G401.6 (cell line): ENCODE measurements at regions not wholly inside any gene's neighbourhood (a gene's known extent, or its start where the extent isn't known, plus 50 kb on each side); places are given as distances from the start of the nearest gene placed in this dataset.

Experiments used
- FAIRE-seq: peaks from 2 replicates; lab custom pipeline; 2012; peaks lifted over from hg19 to GRCh38; lab: Jason Lieb, UNC

GRCh38 chr6:9521152-9521530 is 893.7 kb downstream of the TFAP2A start:
- FAIRE-seq = no peak

- FAIRE-seq = no peak
Measured at GRCh38 chr6:9520417-9521151, 894.3 kb downstream of the TFAP2A start.

- no peak for FAIRE-seq
Measured at GRCh38 chr6:9518431-9518830, 896.4 kb downstream of the TFAP2A start.

- no peak for FAIRE-seq
Measured at GRCh38 chr6:9517806-9518205, 897.1 kb downstream of the TFAP2A start.

- no peak for FAIRE-seq
Measured at GRCh38 chr6:9515633-9516606, 899.0 kb downstream of the TFAP2A start.

- no peak for FAIRE-seq
Measured at GRCh38 chr6:9514146-9514545, 900.7 kb downstream of the TFAP2A start.

GRCh38 chr6:9511157-9511556 is 903.7 kb downstream of the TFAP2A start:
- no peak for FAIRE-seq

GRCh38 chr6:9507136-9507895 is 907.6 kb downstream of the TFAP2A start:
- no peak for FAIRE-seq

- FAIRE-seq = no peak
Measured at GRCh38 chr6:9504191-9504590, 910.7 kb downstream of the TFAP2A start.

- FAIRE-seq = no peak
Measured at GRCh38 chr6:9503111-9503761, 911.6 kb downstream of the TFAP2A start.

- no peak for FAIRE-seq
Measured at GRCh38 chr6:9499709-9500108, 915.2 kb downstream of the TFAP2A start.

- no peak for FAIRE-seq
Measured at GRCh38 chr6:9496837-9497236, 918.0 kb downstream of the TFAP2A start.

GRCh38 chr6:9494864-9495263 is 920.0 kb downstream of the TFAP2A start:
- no peak for FAIRE-seq

GRCh38 chr6:9492790-9493189 is 922.1 kb downstream of the TFAP2A start:
- no peak for FAIRE-seq

GRCh38 chr6:9487128-9487527 is 927.7 kb downstream of the TFAP2A start:
- FAIRE-seq = no peak

- no peak for FAIRE-seq
Measured at GRCh38 chr6:9485992-9486391, 928.9 kb downstream of the TFAP2A start.

GRCh38 chr6:9484686-9485085 is 930.2 kb downstream of the TFAP2A start:
- no peak for FAIRE-seq

- FAIRE-seq = no peak
Measured at GRCh38 chr6:9484091-9484490, 930.8 kb downstream of the TFAP2A start.

- FAIRE-seq = no peak
Measured at GRCh38 chr6:9482030-9482738, 932.7 kb downstream of the TFAP2A start.

GRCh38 chr6:9481292-9482029 is 933.4 kb downstream of the TFAP2A start:
- FAIRE-seq = no peak

GRCh38 chr6:9468277-9468676 is 946.6 kb downstream of the TFAP2A start:
- no peak for FAIRE-seq
